ENCODE measurements at regions not wholly inside any gene's neighbourhood (a gene's known extent, or its start where the extent isn't known, plus 50 kb on each side); places are given as distances from the start of the nearest gene placed in this dataset.

DNA sequence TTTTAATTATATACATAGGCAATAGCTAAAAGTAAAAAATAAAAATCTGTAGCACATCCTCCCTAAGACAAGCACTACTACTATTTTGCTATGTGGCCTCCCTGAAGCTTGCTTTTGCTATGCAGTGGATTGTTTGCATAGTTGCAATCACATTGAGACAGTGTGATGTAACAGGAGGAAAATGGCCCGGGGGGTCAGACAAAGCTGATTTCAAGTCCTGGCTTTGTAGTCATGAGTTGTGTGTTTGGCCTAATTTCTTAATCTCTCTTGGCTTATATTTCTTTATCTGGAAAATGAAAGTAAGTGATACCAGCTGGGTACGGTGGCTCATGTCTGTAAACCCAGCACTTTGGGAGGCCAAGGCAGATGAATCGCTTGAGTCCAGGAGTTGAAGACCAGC is 166.6 kb downstream of the LHFPL1 start:
- POLR2A ChIA-PET = interaction anchor here (1.0 kb wide), 1 partner anchor 8 kb away, joined by 3 read pairs; no protein-coding TSS in a partner anchor
- CTCF ChIA-PET = interaction anchor here (0.6 to 0.7 kb wide), 2 partner anchors 174 to 644 kb away, joined by 3 to 4 read pairs; no protein-coding TSS in a partner anchor
- intact Hi-C loops (cut with micrococcal nuclease) = no loop called here

DNA sequence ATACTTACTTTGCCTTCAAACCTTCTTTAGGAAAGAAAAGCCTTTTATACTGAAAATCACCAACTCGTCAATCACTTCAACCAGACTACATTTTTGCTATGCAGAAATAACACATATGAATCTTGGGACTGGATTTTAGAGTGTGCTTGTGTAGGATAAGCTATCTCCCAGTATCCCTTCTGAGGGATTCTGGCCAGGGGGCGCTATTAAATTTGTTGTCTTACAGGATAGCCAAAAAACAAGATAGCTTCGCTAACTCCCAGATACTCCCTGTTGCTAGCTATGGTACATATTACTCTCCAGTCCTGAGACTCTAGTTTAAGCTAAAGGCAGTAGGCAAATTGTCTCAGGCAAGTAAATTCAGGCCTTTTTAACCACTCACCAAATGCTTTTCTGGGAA is 167.2 kb downstream of the LHFPL1 start:
- H3K4me3 Mint-ChIP-seq (ENCODE audit: unreplicated experiment) = no peak overlapping the region
- TF ChIP-seq, protein P1, sequence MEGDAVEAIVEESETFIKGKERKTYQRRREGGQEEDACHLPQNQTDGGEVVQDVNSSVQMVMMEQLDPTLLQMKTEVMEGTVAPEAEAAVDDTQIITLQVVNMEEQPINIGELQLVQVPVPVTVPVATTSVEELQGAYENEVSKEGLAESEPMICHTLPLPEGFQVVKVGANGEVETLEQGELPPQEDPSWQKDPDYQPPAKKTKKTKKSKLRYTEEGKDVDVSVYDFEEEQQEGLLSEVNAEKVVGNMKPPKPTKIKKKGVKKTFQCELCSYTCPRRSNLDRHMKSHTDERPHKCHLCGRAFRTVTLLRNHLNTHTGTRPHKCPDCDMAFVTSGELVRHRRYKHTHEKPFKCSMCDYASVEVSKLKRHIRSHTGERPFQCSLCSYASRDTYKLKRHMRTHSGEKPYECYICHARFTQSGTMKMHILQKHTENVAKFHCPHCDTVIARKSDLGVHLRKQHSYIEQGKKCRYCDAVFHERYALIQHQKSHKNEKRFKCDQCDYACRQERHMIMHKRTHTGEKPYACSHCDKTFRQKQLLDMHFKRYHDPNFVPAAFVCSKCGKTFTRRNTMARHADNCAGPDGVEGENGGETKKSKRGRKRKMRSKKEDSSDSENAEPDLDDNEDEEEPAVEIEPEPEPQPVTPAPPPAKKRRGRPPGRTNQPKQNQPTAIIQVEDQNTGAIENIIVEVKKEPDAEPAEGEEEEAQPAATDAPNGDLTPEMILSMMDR (IDR thresholded peaks at IDR 0.05; ENCODE audit: unreplicated experiment) = no peak
- peaks cover 37% of the 10 kb centered on the region for H3K27me3 Mint-ChIP-seq (ENCODE audit: insufficient read depth, unreplicated experiment)
- H3K27ac Mint-ChIP-seq (ENCODE audit: low read depth, unreplicated experiment) = no peak overlapping the region
- CTCF ChIA-PET = interaction anchor here (0.6 kb wide), 2 partner anchors 175 to 1549 kb away, joined by 4 read pairs; no protein-coding TSS in a partner anchor
- intact Hi-C loops (cut with micrococcal nuclease) = no loop called here
- no peaks in the 10 kb centered on the region for H3K36me3 Mint-ChIP-seq (ENCODE audit: insufficient read depth, unreplicated experiment)
- H3K4me1 Mint-ChIP-seq (ENCODE audit: insufficient read depth, unreplicated experiment) = no peaks in the 10 kb centered on the region
- no TSS peak for BruUV-seq (replicated peaks)
- POLR2A ChIA-PET = interaction anchor here (1.0 kb wide), 1 partner anchor 9 kb away, joined by 3 read pairs; no protein-coding TSS in a partner anchor
- DNase-seq (ENCODE audit: unreplicated experiment) = peak; percentile 11
- H3K9me3 Mint-ChIP-seq (ENCODE audit: unreplicated experiment) = peaks cover 34% of the 10 kb centered on the region

More for the DNA sequence above, 166.6 kb downstream of the LHFPL1 start:
- Mint-ChIP-seq H3K36me3 (ENCODE audit: insufficient read depth, unreplicated experiment) (no peaks in the 10 kb centered on the region), H3K4me1 (ENCODE audit: insufficient read depth, unreplicated experiment) (no peaks in the 10 kb centered on the region), H3K27ac (ENCODE audit: low read depth, unreplicated experiment) (no peak overlapping the region), H3K9me3 (ENCODE audit: unreplicated experiment) (peaks cover 32% of the 10 kb centered on the region), H3K4me3 (ENCODE audit: unreplicated experiment) (no peak overlapping the region), H3K27me3 (ENCODE audit: insufficient read depth, unreplicated experiment) (peaks cover 41% of the 10 kb centered on the region)
- TF ChIP-seq, protein P1 (IDR thresholded peaks at IDR 0.05; ENCODE audit: unreplicated experiment) = no peak
- BruUV-seq (replicated peaks) = no TSS peak
- DNase-seq (ENCODE audit: unreplicated experiment) = peak; percentile 59

DNA sequence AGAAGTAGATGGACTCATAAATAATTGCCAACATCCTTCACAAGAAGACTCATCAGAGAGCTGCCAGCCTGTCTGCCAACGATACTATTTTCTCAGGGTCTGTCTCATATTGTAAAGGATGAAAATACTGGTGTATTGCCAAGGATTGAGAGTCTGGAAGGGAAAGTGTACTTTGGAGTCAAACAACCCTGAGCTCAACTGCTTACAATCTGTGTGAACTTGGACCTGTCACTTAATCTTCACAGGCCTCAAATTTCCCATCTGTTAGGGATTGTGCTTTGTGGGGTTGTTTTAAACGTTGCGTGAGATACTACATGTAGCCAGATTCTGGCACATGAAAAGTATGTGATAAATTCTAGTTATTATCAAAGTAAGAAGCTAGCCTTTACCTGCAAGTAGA is 169.1 kb downstream of the LHFPL1 start:
- DNase-seq (ENCODE audit: unreplicated experiment) = no peak
- ChIA-PET POLR2A (no interaction called here), CTCF (no interaction called here)
- no peak overlapping the region for H3K27ac Mint-ChIP-seq (ENCODE audit: low read depth, unreplicated experiment)
- H3K9me3 Mint-ChIP-seq (ENCODE audit: unreplicated experiment) = peaks cover 34% of the 10 kb centered on the region
- TF ChIP-seq, protein P1 (IDR thresholded peaks at IDR 0.05; ENCODE audit: unreplicated experiment) = no peak
- intact Hi-C loops (cut with micrococcal nuclease) = no loop called here
- H3K4me3 Mint-ChIP-seq (ENCODE audit: unreplicated experiment) = no peak overlapping the region
- no peaks in the 10 kb centered on the region for H3K36me3 Mint-ChIP-seq (ENCODE audit: insufficient read depth, unreplicated experiment)
- H3K4me1 Mint-ChIP-seq (ENCODE audit: insufficient read depth, unreplicated experiment) = no peaks in the 10 kb centered on the region
- peaks cover 37% of the 10 kb centered on the region for H3K27me3 Mint-ChIP-seq (ENCODE audit: insufficient read depth, unreplicated experiment)
- no TSS peak for BruUV-seq (replicated peaks)

DNA sequence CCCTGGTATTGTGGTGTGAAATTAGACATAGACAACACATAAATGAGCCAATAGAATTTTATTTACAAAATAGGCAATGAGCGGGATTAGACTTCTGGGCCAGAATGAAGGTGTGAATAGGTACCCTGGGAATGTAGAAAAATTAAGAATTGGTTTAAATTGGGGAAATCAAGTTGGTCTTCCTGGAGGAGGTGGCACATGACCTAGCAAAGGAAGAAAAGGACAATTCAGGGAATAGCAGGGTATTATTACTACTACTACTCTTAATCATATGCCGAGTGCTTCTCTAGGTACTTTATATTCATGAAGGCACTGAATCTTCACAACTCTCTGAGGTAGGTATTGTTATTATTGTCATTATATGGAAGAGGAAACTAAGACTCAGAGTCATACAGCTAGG is 202.1 kb downstream of the LHFPL1 start:
- intact Hi-C loops (cut with micrococcal nuclease) = no loop called here
- POLR2A ChIA-PET = interaction anchor here (0.5 to 0.7 kb wide), 2 partner anchors 37 to 1162 kb away, joined by 4 read pairs; no protein-coding TSS in a partner anchor
- Mint-ChIP-seq H3K4me1 (ENCODE audit: insufficient read depth, unreplicated experiment) (no peaks in the 10 kb centered on the region), H3K36me3 (ENCODE audit: insufficient read depth, unreplicated experiment) (no peaks in the 10 kb centered on the region), H3K27me3 (ENCODE audit: insufficient read depth, unreplicated experiment) (peaks cover 35% of the 10 kb centered on the region), H3K27ac (ENCODE audit: low read depth, unreplicated experiment) (no peak overlapping the region), H3K4me3 (ENCODE audit: unreplicated experiment) (no peak overlapping the region), H3K9me3 (ENCODE audit: unreplicated experiment) (no peaks in the 10 kb centered on the region)
- DNase-seq (ENCODE audit: unreplicated experiment) = no peak
- CTCF ChIA-PET = no interaction called here
- TF ChIP-seq, protein P1 (IDR thresholded peaks at IDR 0.05; ENCODE audit: unreplicated experiment) = no peak
- BruUV-seq (replicated peaks) = no TSS peak
